GM08714 (cell line): ENCODE measurements at regions not wholly inside any gene's neighbourhood (a gene's known extent, or its start where the extent isn't known, plus 50 kb on each side); places are given as distances from the start of the nearest gene placed in this dataset.

Source experiments
- H3K4me3 ChIP-seq: fragments of 200-500 bp; sonication (Bioruptor generic); 2 replicates; pipeline ENCODE4 v1.5.1; 2014; ENCODE audit warnings: mild to moderate bottlenecking, low read length, inconsistent platforms
- ZNF274 ChIP-seq: IDR thresholded peaks from 2 replicates; pipeline ENCODE4 v1.6.1; 2012; ENCODE audit warnings: mild to moderate bottlenecking, low read depth, low read length

GRCh38 chr1:193426061-193426460 lies 239.6 kb upstream of the B3GALT2 start:
- no peak overlapping the region for H3K4me3 ChIP-seq
- no peak for TF ChIP-seq ZNF274

GRCh38 chr1:193421487-193421886 lies 235.1 kb upstream of the B3GALT2 start:
- no peak overlapping the region for H3K4me3 ChIP-seq
- TF ChIP-seq ZNF274 = no peak

GRCh38 chr1:193419295-193419694 lies 232.9 kb upstream of the B3GALT2 start:
- TF ChIP-seq ZNF274 = no peak

GRCh38 chr1:193418745-193419058 lies 232.3 kb upstream of the B3GALT2 start:
- H3K4me3 ChIP-seq = no peak overlapping the region

More at GRCh38 chr1:193419295-193419694, 232.9 kb upstream of the B3GALT2 start:
- H3K4me3 ChIP-seq = no peak overlapping the region

GRCh38 chr1:193417945-193418744 lies 231.7 kb upstream of the B3GALT2 start:
- TF ChIP-seq ZNF274 = no peak
- H3K4me3 ChIP-seq = no peak overlapping the region

More at GRCh38 chr1:193418745-193419058, 232.3 kb upstream of the B3GALT2 start:
- TF ChIP-seq ZNF274 = no peak

- TF ChIP-seq ZNF274 = no peak
- H3K4me3 ChIP-seq = no peak overlapping the region
Observed at GRCh38 chr1:193417403-193417802, 231.0 kb upstream of the B3GALT2 start.

- TF ChIP-seq ZNF274 = no peak
Observed at GRCh38 chr1:193416226-193417024, 230.0 kb upstream of the B3GALT2 start.

GRCh38 chr1:193415256-193415655 lies 228.8 kb upstream of the B3GALT2 start:
- no peak for TF ChIP-seq ZNF274
- H3K4me3 ChIP-seq = no peak overlapping the region

More at GRCh38 chr1:193416226-193417024, 230.0 kb upstream of the B3GALT2 start:
- no peak overlapping the region for H3K4me3 ChIP-seq

GRCh38 chr1:193413376-193413775 lies 227.0 kb upstream of the B3GALT2 start:
- TF ChIP-seq ZNF274 = no peak
- H3K4me3 ChIP-seq = no peak overlapping the region

- TF ChIP-seq ZNF274 = no peak
- H3K4me3 ChIP-seq = no peak overlapping the region
Observed at GRCh38 chr1:193412748-193413147, 226.3 kb upstream of the B3GALT2 start.

- no peak overlapping the region for H3K4me3 ChIP-seq
- no peak for TF ChIP-seq ZNF274
Observed at GRCh38 chr1:193411714-193412113, 225.3 kb upstream of the B3GALT2 start.

GRCh38 chr1:193411215-193411614 lies 224.8 kb upstream of the B3GALT2 start:
- no peak overlapping the region for H3K4me3 ChIP-seq
- TF ChIP-seq ZNF274 = no peak

- H3K4me3 ChIP-seq = no peak overlapping the region
- no peak for TF ChIP-seq ZNF274
Observed at GRCh38 chr1:193408782-193409293, 222.4 kb upstream of the B3GALT2 start.

GRCh38 chr1:193406901-193407300 lies 220.5 kb upstream of the B3GALT2 start:
- TF ChIP-seq ZNF274 = no peak
- no peak overlapping the region for H3K4me3 ChIP-seq

GRCh38 chr1:193404236-193404635 lies 217.8 kb upstream of the B3GALT2 start:
- TF ChIP-seq ZNF274 = no peak
- no peak overlapping the region for H3K4me3 ChIP-seq
